Natural killer cell treated with Interleukin-12 subunit alpha and Interleukin-12 subunit beta and Interleukin-15 and Interleukin-18, amount 100 ng/mL, for 72 hours (primary cell): ENCODE measurements at regions not wholly inside any gene's neighbourhood (a gene's known extent, or its start where the extent isn't known, plus 50 kb on each side); places are given as distances from the start of the nearest gene placed in this dataset.
A peak's percentile ranks its signal among the peaks of the same experiment; 100 is the strongest.

Experiments
- ATAC-seq, 2 donors: fragments of 150-1000 bp; cut with Tn5 transposase in 1 of 2; sonication (Bioruptor Pico), chemical (Tn5 transposase) in 1 of 2; 2 replicates each; pipeline ENCODE4 v1.10.0; 2021
- DNase-seq: peaks from one replicate; pipeline ENCODE4 v3.0.0; 2022; ENCODE audit warnings: low spot score
- H3K27ac Mint-ChIP-seq, 2 donors: 1 replicate in 1 of 2; 2 replicates in 1 of 2; pipeline ENCODE4 v1.8.0; 2022; ENCODE audit warnings: mixed read lengths in 2 of 2, mild to moderate bottlenecking in 1 of 2, moderate library complexity in 1 of 2
- H3K27me3 Mint-ChIP-seq, 2 donors: 1 replicate in 1 of 2; 2 replicates in 1 of 2; pipeline ENCODE4 v1.8.0; 2022; ENCODE audit warnings: mixed read lengths in 2 of 2
- H3K36me3 Mint-ChIP-seq: one replicate; pipeline ENCODE4 v1.8.0; 2022; ENCODE audit warnings: mixed read lengths
- H3K4me1 Mint-ChIP-seq, 2 donors: 1 replicate in 1 of 2; 2 replicates in 1 of 2; pipeline ENCODE4 v1.8.0; 2022; ENCODE audit warnings: low read depth in 2 of 2, mixed read lengths in 2 of 2, mild to moderate bottlenecking in 1 of 2
- H3K4me3 Mint-ChIP-seq: one replicate; pipeline ENCODE4 v1.8.0; 2022; ENCODE audit warnings: mixed read lengths
- H3K9me3 Mint-ChIP-seq: 2 replicates; pipeline ENCODE4 v1.8.0; 2022; ENCODE audit warnings: mixed read lengths

DNA sequence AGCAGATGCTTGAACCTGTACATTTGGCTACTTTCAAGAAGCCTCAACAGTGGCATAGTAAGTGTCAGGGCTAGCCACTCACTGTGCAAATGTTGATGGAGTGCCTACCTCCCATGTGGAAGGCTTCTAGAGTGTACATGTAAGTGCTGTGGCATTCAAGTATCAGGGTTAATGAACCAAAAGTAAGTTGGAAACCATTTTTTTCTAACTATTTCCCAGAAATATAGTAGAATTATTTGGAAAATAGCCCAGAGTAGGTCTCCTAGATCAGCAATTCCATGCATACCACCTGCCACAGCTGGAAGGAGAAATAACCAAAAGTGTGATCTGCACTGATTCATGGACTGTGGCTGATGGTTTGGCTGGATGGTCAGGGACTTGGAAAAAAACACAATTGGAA lies 53.3 kb downstream of the FOXD1 start:
- Mint-ChIP-seq H3K27me3 (peaks cover 35 to 50% of the 10 kb centered on the region in 2 donors), H3K4me3 (no peak overlapping the region)
- DNase-seq = no peak

DNA sequence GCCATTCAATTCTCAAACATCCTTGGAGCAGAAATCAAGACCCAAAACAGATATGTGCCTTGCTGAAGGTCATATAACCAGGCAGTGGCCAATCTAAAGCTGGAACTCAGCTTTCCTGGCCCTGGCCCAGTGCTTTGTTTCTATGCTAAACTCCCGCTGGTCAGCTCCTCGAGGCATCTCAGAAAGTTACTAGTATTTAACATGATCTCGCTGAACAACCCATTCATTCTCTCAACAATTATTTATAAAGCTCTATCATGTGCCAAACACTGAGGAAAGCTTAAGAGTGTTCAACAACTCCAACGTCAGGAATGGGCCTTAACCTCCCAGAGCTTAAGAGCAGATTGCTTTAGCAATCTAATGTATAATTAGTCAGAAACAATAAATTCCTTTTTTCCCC lies 54.0 kb downstream of the FOXD1 start:
- Mint-ChIP-seq H3K27me3 (peaks cover 36 to 55% of the 10 kb centered on the region in 2 donors), H3K4me1 (no peaks in the 10 kb centered on the region), H3K4me3 (no peak overlapping the region), H3K36me3 (no peaks in the 10 kb centered on the region), H3K9me3 (no peaks in the 10 kb centered on the region), H3K27ac (no peak overlapping the region)
- DNase-seq (no peak), ATAC-seq (no peak)

More for the DNA sequence above, 53.3 kb downstream of the FOXD1 start:
- H3K9me3 Mint-ChIP-seq = no peaks in the 10 kb centered on the region
- ATAC-seq = no peak
- H3K36me3 Mint-ChIP-seq = no peaks in the 10 kb centered on the region
- H3K4me1 Mint-ChIP-seq = no peaks in the 10 kb centered on the region
- no peak overlapping the region for H3K27ac Mint-ChIP-seq

DNA sequence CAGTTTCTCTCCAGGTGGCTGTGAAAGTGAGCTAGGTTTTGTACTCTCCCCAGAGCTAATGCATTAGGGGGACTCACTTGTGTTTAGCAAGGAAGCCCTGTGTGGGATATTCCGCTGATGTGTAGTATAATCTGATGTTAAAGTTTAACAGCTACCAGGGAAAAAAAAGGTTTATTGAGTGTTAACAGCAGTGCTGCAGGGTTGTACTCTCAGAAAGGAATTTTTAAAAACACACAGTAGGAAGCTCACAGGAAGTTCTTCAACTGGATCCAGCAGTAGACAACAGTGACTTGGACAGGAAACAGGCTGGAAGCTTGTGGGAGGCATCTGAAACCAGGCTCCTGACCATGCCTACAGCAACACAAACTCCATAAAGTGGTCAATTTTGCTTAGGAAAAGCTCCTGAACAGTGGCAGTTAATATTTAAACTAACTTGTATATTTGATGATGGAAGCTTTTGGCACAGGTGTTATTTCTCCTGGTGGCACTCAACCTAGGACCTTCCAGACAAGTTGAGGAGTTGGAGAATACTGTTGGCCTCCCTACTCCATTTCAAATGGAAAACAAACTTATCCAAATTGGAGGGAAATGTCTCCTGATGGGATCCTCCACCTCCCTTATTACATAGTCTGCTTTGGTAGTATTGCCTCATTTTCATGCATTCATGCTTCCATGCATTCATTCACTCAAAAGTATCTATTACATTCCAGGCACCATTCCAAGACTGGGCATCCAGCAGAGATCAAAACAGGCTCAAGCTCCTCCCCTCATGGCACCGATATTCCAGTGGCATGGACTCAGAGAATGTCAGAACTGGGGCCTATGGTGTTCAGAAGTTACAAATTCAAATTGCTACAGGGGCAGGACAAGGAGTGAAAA lies 54.7 kb downstream of the FOXD1 start:
- Mint-ChIP-seq H3K27ac (no peak overlapping the region), H3K27me3 (peaks cover 37 to 56% of the 10 kb centered on the region in 2 donors), H3K36me3 (no peaks in the 10 kb centered on the region), H3K4me3 (no peak overlapping the region), H3K4me1 (no peaks in the 10 kb centered on the region), H3K9me3 (no peaks in the 10 kb centered on the region)
- ATAC-seq = no peak
- DNase-seq = no peak

DNA sequence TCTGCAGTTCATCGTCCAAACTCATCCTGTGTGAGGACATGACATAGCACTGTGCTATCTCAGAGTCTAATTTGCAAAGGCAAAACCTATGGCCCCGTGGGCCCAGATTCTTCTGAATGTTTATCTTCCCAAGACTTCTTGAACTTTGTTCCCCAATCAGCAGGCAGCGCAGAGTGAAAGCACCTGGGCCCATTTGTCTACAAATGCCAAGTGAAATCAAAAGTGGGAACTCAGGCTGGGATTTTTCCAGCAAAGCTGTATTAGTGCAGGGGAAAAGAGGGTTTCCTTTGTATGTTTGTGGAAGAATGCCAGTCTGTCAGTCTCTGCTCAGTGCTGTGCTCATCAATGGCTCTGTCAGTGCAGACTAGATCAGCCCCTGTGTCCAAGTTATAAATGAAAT lies 55.8 kb downstream of the FOXD1 start:
- no peak overlapping the region for H3K27ac Mint-ChIP-seq
- no peak overlapping the region for H3K4me3 Mint-ChIP-seq
- no peak for DNase-seq
- H3K9me3 Mint-ChIP-seq = no peaks in the 10 kb centered on the region
- ATAC-seq = no peak
- peaks cover 33 to 51% of the 10 kb centered on the region in 2 donors for H3K27me3 Mint-ChIP-seq
- no peaks in the 10 kb centered on the region for H3K36me3 Mint-ChIP-seq
- peaks cover 6% of the 10 kb centered on the region in 2 donors for H3K4me1 Mint-ChIP-seq

DNA sequence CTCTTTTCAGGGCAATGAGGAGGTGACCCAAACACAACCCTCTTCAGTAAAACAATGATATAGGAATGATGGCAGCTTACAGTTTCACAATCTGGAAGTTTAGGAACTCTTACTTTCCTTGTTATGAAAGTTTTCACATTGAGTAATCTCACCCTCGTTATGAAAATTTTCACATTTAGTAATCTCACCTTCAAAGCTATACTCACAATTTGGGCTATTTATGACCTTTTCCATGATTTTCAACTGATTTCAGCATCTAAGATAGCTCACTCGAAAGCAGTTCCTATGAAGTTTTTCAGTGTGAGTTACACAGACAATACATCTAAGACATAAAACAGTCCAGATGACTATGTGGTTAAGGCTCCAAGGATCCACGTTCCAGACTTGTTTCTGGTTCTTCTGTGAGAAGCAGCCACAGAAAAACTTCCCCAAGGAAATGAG lies 57.1 kb downstream of the FOXD1 start:
- DNase-seq (no peak), ATAC-seq (no peak)
- Mint-ChIP-seq H3K27ac (no peak overlapping the region), H3K4me3 (no peak overlapping the region), H3K9me3 (no peaks in the 10 kb centered on the region), H3K4me1 (peaks cover 16% of the 10 kb centered on the region in 2 donors), H3K36me3 (no peaks in the 10 kb centered on the region), H3K27me3 (peaks cover 26 to 45% of the 10 kb centered on the region in 2 donors)

DNA sequence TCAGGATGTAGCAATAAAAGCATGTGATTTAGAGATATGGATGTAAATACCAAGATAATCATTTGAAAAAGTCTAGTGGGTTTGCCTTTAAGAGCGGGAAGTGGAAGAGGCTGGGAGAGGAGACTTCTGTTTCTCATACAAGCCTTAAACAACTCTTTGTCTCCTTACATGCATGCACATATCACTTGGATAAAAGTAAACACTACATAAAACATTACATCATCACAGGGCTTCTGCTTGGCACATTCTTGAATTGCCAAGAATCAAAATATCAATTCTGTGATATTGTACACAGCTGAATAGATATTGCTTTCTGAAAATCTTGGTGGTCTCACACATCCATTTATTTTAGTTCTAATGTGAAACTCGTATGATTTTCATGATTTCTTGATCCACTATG lies 57.6 kb downstream of the FOXD1 start:
- no peak overlapping the region for H3K27ac Mint-ChIP-seq
- ATAC-seq = no peak
- peaks cover 24 to 45% of the 10 kb centered on the region in 2 donors for H3K27me3 Mint-ChIP-seq

DNA sequence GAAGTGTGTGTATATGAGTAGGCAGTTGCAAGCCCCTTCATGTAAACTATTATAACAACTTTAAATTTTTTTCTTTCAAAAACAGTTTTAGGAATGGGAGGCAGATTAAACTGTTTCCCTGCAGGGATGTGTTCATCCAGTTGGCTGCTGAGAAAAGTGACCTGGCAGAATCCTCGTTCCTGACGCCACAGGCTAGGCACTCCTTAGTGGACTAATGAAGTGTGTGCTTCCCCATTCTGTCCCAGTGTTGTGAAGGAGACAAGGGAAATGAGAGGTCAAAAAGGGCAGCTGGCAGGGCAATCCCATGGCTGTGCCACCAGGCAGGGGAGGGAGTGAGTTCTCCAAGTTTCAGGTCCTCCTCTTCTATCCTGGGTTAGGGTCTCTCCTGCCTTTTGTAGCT lies 59.8 kb downstream of the FOXD1 start:
- Mint-ChIP-seq H3K9me3 (peaks cover 4% of the 10 kb centered on the region), H3K27me3 (peaks cover 28 to 41% of the 10 kb centered on the region in 2 donors), H3K36me3 (peaks cover 17% of the 10 kb centered on the region), H3K4me3 (no peak overlapping the region), H3K4me1 (peaks cover 18 to 19% of the 10 kb centered on the region in 2 donors), H3K27ac (no peak overlapping the region)
- DNase-seq (no peak), ATAC-seq (no peak)

More for the DNA sequence above, 57.6 kb downstream of the FOXD1 start:
- Mint-ChIP-seq H3K36me3 (no peaks in the 10 kb centered on the region), H3K4me3 (no peak overlapping the region), H3K4me1 (peaks cover 18 to 19% of the 10 kb centered on the region in 2 donors), H3K9me3 (no peaks in the 10 kb centered on the region)
- DNase-seq = no peak

DNA sequence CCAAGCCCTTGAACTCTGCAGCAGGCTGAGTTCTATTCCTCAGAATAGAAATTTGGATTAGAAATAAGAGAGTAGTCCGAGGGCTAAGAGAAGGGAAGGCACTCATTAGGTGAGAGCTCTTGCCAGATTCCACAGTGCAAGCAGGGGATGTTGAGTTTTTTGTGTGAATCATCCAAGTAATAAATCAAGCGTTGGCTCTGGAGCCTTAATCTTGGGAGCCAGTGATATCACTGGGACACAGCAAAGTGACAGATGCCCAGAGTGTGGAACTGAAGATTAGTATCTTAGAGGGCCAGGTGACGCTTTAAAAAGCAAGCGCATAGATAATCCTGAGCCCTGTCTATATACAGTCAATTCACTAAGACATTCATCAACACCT lies 60.3 kb downstream of the FOXD1 start:
- Mint-ChIP-seq H3K27ac (no peak overlapping the region), H3K4me3 (no peak overlapping the region), H3K9me3 (peaks cover 4% of the 10 kb centered on the region)

DNA sequence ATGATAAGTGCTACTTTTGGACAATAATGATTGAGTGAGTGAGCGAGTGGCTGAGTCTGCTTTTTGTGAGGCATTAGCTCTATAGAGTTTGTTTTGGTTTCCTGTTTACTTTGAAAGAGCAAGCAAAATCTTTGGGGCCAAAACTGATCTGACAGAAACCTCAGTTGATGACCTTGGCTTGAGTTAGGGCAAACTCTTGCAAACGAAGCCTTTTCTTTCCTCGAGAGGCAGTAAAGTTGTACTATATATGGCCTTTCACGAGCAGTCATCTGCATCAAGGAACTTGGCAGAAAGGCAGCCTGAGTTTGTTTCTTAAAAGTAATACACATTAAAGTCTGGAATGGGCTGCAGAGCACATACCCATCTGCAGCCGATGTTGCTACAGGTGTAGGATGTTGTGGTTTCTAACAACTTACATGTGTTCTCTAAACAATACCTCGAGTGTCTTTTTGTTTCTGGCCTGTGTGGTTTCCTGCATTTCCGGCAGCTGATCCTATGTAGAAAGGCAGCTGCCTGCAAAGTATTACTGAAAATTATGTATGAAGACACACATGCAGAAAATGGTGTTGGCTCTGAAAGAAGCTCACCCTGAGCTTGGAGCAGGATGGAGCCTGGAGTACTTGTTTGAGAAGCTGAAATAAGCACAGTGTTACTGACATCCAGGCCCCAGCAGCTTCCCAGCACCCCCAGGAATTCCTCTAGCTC lies 60.8 kb downstream of the FOXD1 start:
- Mint-ChIP-seq H3K4me1 (peaks cover 18 to 19% of the 10 kb centered on the region in 2 donors), H3K4me3 (no peak overlapping the region), H3K27me3 (peaks cover 31 to 41% of the 10 kb centered on the region in 2 donors), H3K9me3 (peaks cover 4% of the 10 kb centered on the region), H3K36me3 (peaks cover 19% of the 10 kb centered on the region), H3K27ac (no peak overlapping the region)
- DNase-seq (no peak), ATAC-seq (peak in 1 of 2 donors; percentile 44)

More for the DNA sequence above, 60.3 kb downstream of the FOXD1 start:
- peaks cover 18 to 19% of the 10 kb centered on the region in 2 donors for H3K4me1 Mint-ChIP-seq
- peaks cover 19% of the 10 kb centered on the region for H3K36me3 Mint-ChIP-seq
- ATAC-seq (no peak), DNase-seq (no peak)
- peaks cover 31 to 41% of the 10 kb centered on the region in 2 donors for H3K27me3 Mint-ChIP-seq

DNA sequence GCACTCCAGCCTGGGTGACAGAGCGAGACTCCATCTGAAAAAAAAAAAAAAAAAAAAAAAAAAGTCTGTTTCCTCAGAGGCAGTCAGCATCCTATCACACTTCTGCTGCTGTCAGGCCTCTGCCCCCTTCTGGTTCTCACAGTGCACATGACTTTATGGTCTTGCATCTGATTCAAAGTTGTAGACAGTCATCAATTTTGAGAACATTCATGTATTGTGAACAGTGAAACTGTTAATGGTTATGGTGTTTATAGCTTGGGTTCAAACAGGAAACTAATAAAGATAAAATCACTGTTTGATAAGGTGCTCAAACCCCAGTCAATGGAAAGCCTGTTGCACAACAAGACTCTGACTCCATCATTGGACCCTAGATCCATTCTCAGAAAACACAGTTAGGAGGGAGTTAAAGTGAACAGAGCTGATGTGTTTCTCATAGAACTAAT lies 61.4 kb downstream of the FOXD1 start:
- Mint-ChIP-seq H3K27me3 (peaks cover 31 to 35% of the 10 kb centered on the region in 2 donors), H3K36me3 (peaks cover 19% of the 10 kb centered on the region), H3K27ac (no peak overlapping the region), H3K4me1 (peaks cover 18 to 19% of the 10 kb centered on the region in 2 donors), H3K4me3 (no peak overlapping the region), H3K9me3 (peaks cover 4% of the 10 kb centered on the region)
- no peak for ATAC-seq
- no peak for DNase-seq

DNA sequence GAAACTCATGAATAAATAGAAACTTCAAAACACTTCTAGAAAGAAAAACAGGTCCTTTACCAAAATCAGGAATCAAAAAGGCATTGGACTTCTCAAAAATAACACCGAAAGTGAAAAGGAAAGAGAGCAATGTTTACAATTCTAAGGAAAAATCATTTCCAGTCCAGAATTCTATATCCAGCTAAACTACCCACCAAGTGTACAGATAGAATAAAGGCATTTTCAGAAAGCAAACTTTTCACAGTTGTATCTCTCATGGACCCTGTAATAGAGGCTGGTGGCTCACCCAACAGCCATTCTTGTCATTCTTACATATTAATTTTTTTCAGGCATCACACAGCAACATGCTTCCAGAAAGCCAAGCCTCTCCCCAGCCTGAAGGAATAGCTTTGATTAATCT lies 63.7 kb downstream of the FOXD1 start:
- DNase-seq (no peak), ATAC-seq (no peak)
- H3K36me3 Mint-ChIP-seq = peaks cover 19% of the 10 kb centered on the region
- H3K4me1 Mint-ChIP-seq = peaks cover 19 to 26% of the 10 kb centered on the region in 2 donors
- H3K9me3 Mint-ChIP-seq = peaks cover 4% of the 10 kb centered on the region
- H3K27me3 Mint-ChIP-seq = peaks cover 33 to 38% of the 10 kb centered on the region in 2 donors
- no peak overlapping the region for H3K27ac Mint-ChIP-seq
- H3K4me3 Mint-ChIP-seq = no peak overlapping the region

DNA sequence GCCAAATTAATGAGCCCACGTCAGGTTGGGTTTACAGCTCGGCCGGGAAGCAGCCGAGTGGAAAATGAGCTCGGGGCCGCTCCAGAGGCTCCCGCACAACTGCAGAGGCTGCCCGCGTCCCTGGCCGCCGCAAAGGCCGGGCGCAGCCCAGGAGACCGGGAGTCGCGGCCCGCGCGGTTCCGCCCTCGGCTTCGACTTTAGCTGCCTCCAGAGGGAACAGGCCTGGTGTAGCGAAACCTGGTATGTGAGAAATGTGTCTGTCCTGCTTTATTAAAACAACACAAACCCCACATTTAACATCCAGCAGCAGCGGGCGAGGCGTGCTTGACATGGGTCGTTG lies 66.2 kb downstream of the FOXD1 start:
- peaks cover 9 to 15% of the 10 kb centered on the region in 2 donors for H3K4me1 Mint-ChIP-seq
- no peak overlapping the region for H3K4me3 Mint-ChIP-seq
- peaks cover 4% of the 10 kb centered on the region for H3K9me3 Mint-ChIP-seq
- no peak overlapping the region for H3K27ac Mint-ChIP-seq
- H3K36me3 Mint-ChIP-seq = peaks cover 19% of the 10 kb centered on the region
- no peak for ATAC-seq
- H3K27me3 Mint-ChIP-seq = peaks cover 44 to 57% of the 10 kb centered on the region in 2 donors
- no peak for DNase-seq

DNA sequence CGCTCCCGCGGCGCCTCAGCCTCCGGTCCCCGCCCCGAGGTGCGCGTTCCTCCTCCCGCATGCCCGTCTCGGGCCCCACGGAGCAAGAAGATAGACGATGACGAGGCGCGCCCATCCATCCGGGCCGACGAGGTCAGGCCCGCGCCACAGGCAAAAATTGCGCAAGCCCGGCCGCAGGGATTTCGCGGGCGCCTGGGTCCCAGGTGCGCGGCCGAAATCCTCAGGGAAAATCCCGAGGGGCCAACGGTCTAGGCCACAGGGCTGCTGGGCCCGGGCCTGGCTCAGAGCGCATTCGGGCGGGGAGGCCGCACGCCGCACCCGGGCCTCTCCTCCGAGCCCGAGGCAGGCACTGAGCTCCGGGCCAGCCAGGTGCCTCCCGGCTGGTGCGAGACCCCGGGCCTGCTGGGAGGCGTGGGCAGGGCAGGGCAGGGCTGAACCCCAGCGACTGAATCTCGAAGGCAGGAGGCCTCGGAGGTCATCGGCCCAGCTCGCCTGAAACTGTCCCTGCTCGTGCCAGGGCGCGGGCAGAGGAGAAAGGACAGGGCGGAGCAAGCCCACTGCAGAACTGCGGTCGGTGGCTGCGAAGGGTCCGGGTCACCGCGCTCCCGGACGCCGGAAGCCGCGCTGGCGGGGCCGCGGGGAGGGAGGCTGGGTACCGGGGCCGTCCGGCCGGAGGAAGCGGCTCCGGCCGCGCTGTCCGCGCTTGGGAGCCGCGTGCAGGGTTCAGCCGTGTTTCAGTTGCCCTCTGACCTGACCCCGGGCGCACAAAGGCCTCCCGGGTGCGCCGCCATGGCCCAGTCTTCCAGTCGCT lies 66.8 kb downstream of the FOXD1 start:
- no peak overlapping the region for H3K27ac Mint-ChIP-seq
- peaks cover 49 to 62% of the 10 kb centered on the region in 2 donors for H3K27me3 Mint-ChIP-seq
- peaks cover 6 to 12% of the 10 kb centered on the region in 2 donors for H3K4me1 Mint-ChIP-seq
- H3K4me3 Mint-ChIP-seq = peak overlapping the region; percentile 41
- DNase-seq (no peak), ATAC-seq (peak in 1 of 2 donors; percentile 65)
- H3K36me3 Mint-ChIP-seq = peaks cover 19% of the 10 kb centered on the region
- H3K9me3 Mint-ChIP-seq = peaks cover 4% of the 10 kb centered on the region
